ENCODE measurements at regions not wholly inside any gene's neighbourhood (a gene's known extent, or its start where the extent isn't known, plus 50 kb on each side); places are given as distances from the start of the nearest gene placed in this dataset.
A peak's percentile ranks its signal among the peaks of the same experiment; 100 is the strongest.

DNA sequence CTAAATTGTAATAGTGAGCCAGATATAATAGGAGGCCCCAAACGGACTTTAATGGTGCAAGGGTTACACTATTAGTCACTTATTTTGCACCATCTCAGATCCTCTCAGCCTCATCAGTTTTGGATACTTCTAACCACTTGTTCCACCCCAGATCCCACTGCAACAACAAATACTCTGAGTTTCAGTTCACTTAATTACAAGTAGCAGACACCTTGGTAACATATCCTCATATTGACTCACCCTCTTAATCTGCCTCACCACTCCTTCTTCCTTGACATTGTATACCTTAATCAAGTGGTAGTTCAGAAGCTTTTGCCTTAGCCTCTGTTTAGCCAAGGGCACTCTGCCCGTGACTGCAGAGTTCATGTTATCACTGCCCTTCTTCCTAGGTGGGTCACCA lies 256.1 kb upstream of the UBASH3B start:
- Histone ChIP-seq H3K9me3 (ENCODE audit: control insufficient read depth in 2 of 2, insufficient read depth in 1 of 2, low read length in 1 of 2) (no peaks in the 10 kb centered on the region), H3K27ac (ENCODE audit: low read depth in 1 of 2, low read length in 1 of 2) (no peak overlapping the region), H3K4me1 (ENCODE audit: control insufficient read depth in 2 of 2, insufficient read depth in 2 of 2, low read length in 2 of 2) (no peaks in the 10 kb centered on the region), H3K36me3 (ENCODE audit: control insufficient read depth in 2 of 2, insufficient read depth in 2 of 2, low read length in 1 of 2) (no peaks in the 10 kb centered on the region), H3K27me3 (ENCODE audit: control insufficient read depth in 2 of 2, insufficient read depth in 1 of 2, low read length in 1 of 2) (no peaks in the 10 kb centered on the region), H3K4me3 (ENCODE audit: low read length in 2 of 2) (no peak overlapping the region)
- WGBS, result 92% methylated on average over 2 of the region's 2 CpGs
- no peak for DNase-seq (ENCODE audit: low read depth in 6 of 9, low spot score in 9 of 9)

GRCh38 chr11:122398851-122399250 lies 256.7 kb upstream of the UBASH3B start:
- no peak overlapping the region for H3K27ac ChIP-seq (ENCODE audit: low read depth in 1 of 2, low read length in 1 of 2)
- no peaks in the 10 kb centered on the region for H3K4me1 ChIP-seq (ENCODE audit: control insufficient read depth in 2 of 2, insufficient read depth in 2 of 2, low read length in 2 of 2)
- 98% methylated on average over 2 of the region's 2 CpGs for WGBS
- no peaks in the 10 kb centered on the region for H3K9me3 ChIP-seq (ENCODE audit: control insufficient read depth in 2 of 2, insufficient read depth in 1 of 2, low read length in 1 of 2)
- no peak for DNase-seq (ENCODE audit: low read depth in 6 of 9, low spot score in 9 of 9)
- no peaks in the 10 kb centered on the region for H3K27me3 ChIP-seq (ENCODE audit: control insufficient read depth in 2 of 2, insufficient read depth in 1 of 2, low read length in 1 of 2)
- no peaks in the 10 kb centered on the region for H3K36me3 ChIP-seq (ENCODE audit: control insufficient read depth in 2 of 2, insufficient read depth in 2 of 2, low read length in 1 of 2)
- H3K4me3 ChIP-seq (ENCODE audit: low read length in 2 of 2), result no peak overlapping the region

GRCh38 chr11:122398167-122398566 lies 257.4 kb upstream of the UBASH3B start:
- no peaks in the 10 kb centered on the region for H3K27me3 ChIP-seq (ENCODE audit: control insufficient read depth in 2 of 2, insufficient read depth in 1 of 2, low read length in 1 of 2)
- H3K4me3 ChIP-seq (ENCODE audit: low read length in 2 of 2), result no peak overlapping the region
- DNase-seq (ENCODE audit: low read depth in 6 of 9, low spot score in 9 of 9), result peak in 1 of 9 donors; percentile 5
- H3K9me3 ChIP-seq (ENCODE audit: control insufficient read depth in 2 of 2, insufficient read depth in 1 of 2, low read length in 1 of 2), result no peaks in the 10 kb centered on the region
- H3K36me3 ChIP-seq (ENCODE audit: control insufficient read depth in 2 of 2, insufficient read depth in 2 of 2, low read length in 1 of 2), result no peaks in the 10 kb centered on the region
- no peak overlapping the region for H3K27ac ChIP-seq (ENCODE audit: low read depth in 1 of 2, low read length in 1 of 2)
- WGBS, result 85% methylated on average over 1 of the region's 1 CpG
- no peaks in the 10 kb centered on the region for H3K4me1 ChIP-seq (ENCODE audit: control insufficient read depth in 2 of 2, insufficient read depth in 2 of 2, low read length in 2 of 2)

GRCh38 chr11:122395282-122395681 lies 260.2 kb upstream of the UBASH3B start:
- Histone ChIP-seq H3K9me3 (ENCODE audit: control insufficient read depth in 2 of 2, insufficient read depth in 1 of 2, low read length in 1 of 2) (no peaks in the 10 kb centered on the region), H3K36me3 (ENCODE audit: control insufficient read depth in 2 of 2, insufficient read depth in 2 of 2, low read length in 1 of 2) (no peaks in the 10 kb centered on the region), H3K27ac (ENCODE audit: low read depth in 1 of 2, low read length in 1 of 2) (no peak overlapping the region), H3K27me3 (ENCODE audit: control insufficient read depth in 2 of 2, insufficient read depth in 1 of 2, low read length in 1 of 2) (no peaks in the 10 kb centered on the region), H3K4me1 (ENCODE audit: control insufficient read depth in 2 of 2, insufficient read depth in 2 of 2, low read length in 2 of 2) (no peaks in the 10 kb centered on the region), H3K4me3 (ENCODE audit: low read length in 2 of 2) (no peak overlapping the region)
- DNase-seq (ENCODE audit: low read depth in 6 of 9, low spot score in 9 of 9), result no peak
- whole genome bisulfite sequencing, result 98% methylated on average over 1 of the region's 1 CpG

DNA sequence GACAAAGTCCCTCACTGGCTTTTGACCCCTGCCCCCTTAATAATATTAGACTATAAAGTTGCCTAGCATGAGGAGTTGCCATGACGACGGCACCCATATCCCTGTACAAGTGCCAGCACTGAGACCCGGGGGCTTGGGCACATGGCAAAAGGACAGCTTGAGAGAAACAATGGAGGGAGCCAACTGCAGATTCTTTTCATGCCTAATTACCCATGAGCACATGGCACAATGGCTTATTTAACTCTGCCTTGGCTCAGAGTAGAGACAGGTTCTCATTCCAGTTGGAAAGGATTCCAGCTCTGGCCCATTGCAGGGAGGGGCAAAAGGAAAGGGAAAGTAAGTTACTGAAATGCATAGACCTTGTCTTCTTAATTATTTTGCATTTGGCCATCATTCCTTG lies 261.2 kb upstream of the UBASH3B start:
- Histone ChIP-seq H3K36me3 (ENCODE audit: control insufficient read depth in 2 of 2, insufficient read depth in 2 of 2, low read length in 1 of 2) (no peaks in the 10 kb centered on the region), H3K27ac (ENCODE audit: low read depth in 1 of 2, low read length in 1 of 2) (no peak overlapping the region), H3K4me3 (ENCODE audit: low read length in 2 of 2) (no peak overlapping the region), H3K9me3 (ENCODE audit: control insufficient read depth in 2 of 2, insufficient read depth in 1 of 2, low read length in 1 of 2) (no peaks in the 10 kb centered on the region), H3K4me1 (ENCODE audit: control insufficient read depth in 2 of 2, insufficient read depth in 2 of 2, low read length in 2 of 2) (no peaks in the 10 kb centered on the region), H3K27me3 (ENCODE audit: control insufficient read depth in 2 of 2, insufficient read depth in 1 of 2, low read length in 1 of 2) (no peaks in the 10 kb centered on the region)
- 92% methylated on average over 3 of the region's 3 CpGs for WGBS
- no peak for DNase-seq (ENCODE audit: low read depth in 6 of 9, low spot score in 9 of 9)

- Histone ChIP-seq H3K27me3 (ENCODE audit: control insufficient read depth in 2 of 2, insufficient read depth in 1 of 2, low read length in 1 of 2) (no peaks in the 10 kb centered on the region), H3K4me1 (ENCODE audit: control insufficient read depth in 2 of 2, insufficient read depth in 2 of 2, low read length in 2 of 2) (no peaks in the 10 kb centered on the region), H3K9me3 (ENCODE audit: control insufficient read depth in 2 of 2, insufficient read depth in 1 of 2, low read length in 1 of 2) (no peaks in the 10 kb centered on the region), H3K4me3 (ENCODE audit: low read length in 2 of 2) (no peak overlapping the region), H3K36me3 (ENCODE audit: control insufficient read depth in 2 of 2, insufficient read depth in 2 of 2, low read length in 1 of 2) (no peaks in the 10 kb centered on the region), H3K27ac (ENCODE audit: low read depth in 1 of 2, low read length in 1 of 2) (no peak overlapping the region)
- WGBS, result 97% methylated on average over 4 of the region's 4 CpGs
- no peak for DNase-seq (ENCODE audit: low read depth in 6 of 9, low spot score in 9 of 9)
Observed at GRCh38 chr11:122393209-122393860, 262.2 kb upstream of the UBASH3B start.

DNA sequence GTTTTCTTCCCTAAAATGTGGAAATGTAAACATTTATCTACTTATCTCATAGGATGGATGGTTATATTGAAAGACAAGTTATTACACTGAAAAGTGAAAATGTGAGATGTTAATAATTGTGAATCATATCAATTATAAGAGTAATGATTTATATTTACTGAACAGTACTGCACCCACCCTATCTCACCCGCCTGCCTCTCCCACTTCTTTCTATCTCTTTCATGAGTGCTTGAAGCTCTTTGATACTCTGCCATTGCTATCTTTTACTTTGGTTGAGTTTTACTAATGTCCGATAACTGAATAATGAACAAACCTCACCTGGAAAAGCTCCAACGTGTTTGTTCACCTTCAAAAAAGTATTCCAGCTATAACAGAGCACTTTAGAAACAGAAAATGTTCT lies 263.0 kb upstream of the UBASH3B start:
- H3K36me3 ChIP-seq (ENCODE audit: control insufficient read depth in 2 of 2, insufficient read depth in 2 of 2, low read length in 1 of 2), result no peaks in the 10 kb centered on the region
- H3K4me3 ChIP-seq (ENCODE audit: low read length in 2 of 2), result no peak overlapping the region
- H3K9me3 ChIP-seq (ENCODE audit: control insufficient read depth in 2 of 2, insufficient read depth in 1 of 2, low read length in 1 of 2), result no peaks in the 10 kb centered on the region
- no peak for DNase-seq (ENCODE audit: low read depth in 6 of 9, low spot score in 9 of 9)
- H3K27me3 ChIP-seq (ENCODE audit: control insufficient read depth in 2 of 2, insufficient read depth in 1 of 2, low read length in 1 of 2), result no peaks in the 10 kb centered on the region
- WGBS, result 83% methylated on average over 3 of the region's 3 CpGs
- H3K27ac ChIP-seq (ENCODE audit: low read depth in 1 of 2, low read length in 1 of 2), result no peak overlapping the region
- H3K4me1 ChIP-seq (ENCODE audit: control insufficient read depth in 2 of 2, insufficient read depth in 2 of 2, low read length in 2 of 2), result no peaks in the 10 kb centered on the region

- no peak overlapping the region for H3K27ac ChIP-seq (ENCODE audit: low read depth in 1 of 2, low read length in 1 of 2)
- H3K4me3 ChIP-seq (ENCODE audit: low read length in 2 of 2), result no peak overlapping the region
- DNase-seq (ENCODE audit: low read depth in 6 of 9, low spot score in 9 of 9), result no peak
- H3K27me3 ChIP-seq (ENCODE audit: control insufficient read depth in 2 of 2, insufficient read depth in 1 of 2, low read length in 1 of 2), result no peaks in the 10 kb centered on the region
- H3K4me1 ChIP-seq (ENCODE audit: control insufficient read depth in 2 of 2, insufficient read depth in 2 of 2, low read length in 2 of 2), result no peaks in the 10 kb centered on the region
- H3K36me3 ChIP-seq (ENCODE audit: control insufficient read depth in 2 of 2, insufficient read depth in 2 of 2, low read length in 1 of 2), result no peaks in the 10 kb centered on the region
- H3K9me3 ChIP-seq (ENCODE audit: control insufficient read depth in 2 of 2, insufficient read depth in 1 of 2, low read length in 1 of 2), result no peaks in the 10 kb centered on the region
Observed at GRCh38 chr11:122391049-122391448, 264.5 kb upstream of the UBASH3B start.

DNA sequence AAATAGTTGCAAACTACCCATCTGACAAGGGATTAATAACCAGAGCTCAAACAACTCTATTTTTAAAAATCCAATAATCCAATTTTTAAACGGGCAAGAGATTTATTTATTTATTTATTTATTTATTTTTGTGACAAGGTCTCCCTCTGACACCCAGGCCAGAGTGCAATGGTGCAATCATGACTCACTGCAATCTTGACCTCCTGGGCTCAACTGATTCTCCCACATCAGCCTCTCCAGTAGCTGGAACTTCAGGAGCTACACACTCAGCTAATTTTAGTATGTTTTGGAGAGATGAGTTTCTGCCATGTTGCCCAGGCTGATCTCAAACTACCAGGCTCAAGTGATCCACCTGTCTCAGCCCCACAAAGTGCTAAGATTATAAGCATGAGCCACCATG lies 267.2 kb upstream of the BLID start:
- H3K27ac ChIP-seq (ENCODE audit: low read depth in 1 of 2, low read length in 1 of 2), result no peak overlapping the region
- 96% methylated on average over 1 of the region's 1 CpG for WGBS
- no peak overlapping the region for H3K4me3 ChIP-seq (ENCODE audit: low read length in 2 of 2)
- H3K27me3 ChIP-seq (ENCODE audit: control insufficient read depth in 2 of 2, insufficient read depth in 1 of 2, low read length in 1 of 2), result no peaks in the 10 kb centered on the region
- H3K36me3 ChIP-seq (ENCODE audit: control insufficient read depth in 2 of 2, insufficient read depth in 2 of 2, low read length in 1 of 2), result no peaks in the 10 kb centered on the region
- no peak for DNase-seq (ENCODE audit: low read depth in 6 of 9, low spot score in 9 of 9)
- no peaks in the 10 kb centered on the region for H3K4me1 ChIP-seq (ENCODE audit: control insufficient read depth in 2 of 2, insufficient read depth in 2 of 2, low read length in 2 of 2)
- no peaks in the 10 kb centered on the region for H3K9me3 ChIP-seq (ENCODE audit: control insufficient read depth in 2 of 2, insufficient read depth in 1 of 2, low read length in 1 of 2)
